ENCODE measurements at regions not wholly inside any gene's neighbourhood (a gene's known extent, or its start where the extent isn't known, plus 50 kb on each side); places are given as distances from the start of the nearest gene placed in this dataset.

DNA sequence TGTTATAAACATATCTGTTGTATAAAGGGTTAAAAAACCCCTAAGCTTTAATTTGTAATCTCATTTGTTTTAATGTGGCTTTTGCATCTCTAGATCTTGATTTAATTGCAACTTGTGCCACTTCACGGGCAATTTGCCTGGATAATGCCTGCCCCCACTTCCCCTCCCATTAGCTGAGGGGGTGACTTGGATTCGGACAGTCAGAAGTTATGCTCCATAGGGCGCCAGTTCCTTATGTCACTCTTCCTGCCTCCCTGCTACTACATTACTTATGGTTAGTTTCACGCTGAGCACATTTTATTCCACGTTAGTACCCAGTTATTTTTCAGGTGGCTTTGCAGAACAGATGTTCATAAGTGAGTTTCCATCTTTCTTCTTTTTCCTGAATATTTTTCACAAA lies 1015.2 kb upstream of the PHF14 start:
- POLR2A ChIA-PET, result no interaction called here

DNA sequence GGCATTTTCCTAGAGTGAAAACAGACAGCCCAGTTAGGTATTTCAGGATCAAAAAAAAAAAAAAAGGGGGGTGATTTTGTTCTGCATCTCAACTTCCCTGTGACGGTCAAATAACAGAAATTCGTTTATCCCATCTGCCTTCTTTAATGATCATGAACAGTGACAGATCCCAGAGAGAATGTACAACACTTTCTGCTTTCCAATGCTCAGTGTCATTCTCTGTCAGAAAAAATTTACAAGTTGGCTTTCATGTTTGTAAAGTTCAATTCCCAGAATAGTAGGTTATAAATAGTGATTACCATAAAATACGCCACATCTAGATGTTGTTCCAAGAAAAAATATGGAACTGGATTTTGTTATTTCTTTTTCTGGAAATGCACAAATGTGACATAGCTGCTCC lies 1013.2 kb upstream of the PHF14 start:
- Histone ChIP-seq H2AFZ (ENCODE audit: low read depth, low read length, poor library complexity, severe bottlenecking) (no peak overlapping the region), H3K79me2 (ENCODE audit: insufficient read depth, low read length) (no peaks in the 10 kb centered on the region), H3K36me3 (ENCODE audit: control insufficient read depth in 1 of 2, insufficient read depth in 2 of 2, low read length in 2 of 2) (no peaks in the 10 kb centered on the region), H3K27me3 (ENCODE audit: insufficient read depth, low read length) (no peaks in the 10 kb centered on the region), H3K4me2 (ENCODE audit: low read length) (no peak overlapping the region), H3K9ac (ENCODE audit: low read length) (no peak overlapping the region), H3K9me2 (ENCODE audit: insufficient read depth) (no peaks in the 10 kb centered on the region), H3K4me3 (replicated peaks in 1 of 2; ENCODE audit: low read depth in 1 of 2, low read length in 2 of 2) (no peak overlapping the region), H3K27ac (ENCODE audit: low read depth, low read length) (no peak overlapping the region), H3K9me3 (ENCODE audit: control insufficient read depth in 1 of 2, insufficient read depth in 1 of 2, low read depth in 1 of 2, low read length in 2 of 2) (peaks cover 5 to 6% of the 10 kb centered on the region in 2 experiments; a peak in 2 of 4 replicates), H4K20me1 (ENCODE audit: insufficient read depth) (no peaks in the 10 kb centered on the region), H3K4me1 (ENCODE audit: control insufficient read depth in 1 of 2, insufficient read depth in 2 of 2, low read length in 2 of 2) (no peaks in the 10 kb centered on the region)
- ChIA-PET CTCF (no interaction called here), POLR2A (no interaction called here), RAD21 (ENCODE audit: low non-redundant PET in 1 of 2, low total read pairs in 2 of 2, uncharacterized antibody in 2 of 2, unreplicated experiment in 2 of 2) (no interaction called here)
- ATAC-seq, result no peak
- BruUV-seq (replicated peaks), result no TSS peak
- DNase-seq (ENCODE audit: low read depth, low spot score), result no peak
- TF ChIP-seq POLR2A (IDR thresholded peaks at IDR 0.05; ENCODE audit: borderline replicate concordance, extremely low read depth, insufficient read depth, insufficient read length) (no peak), TCF7L2 (IDR thresholded peaks at IDR 0.05; ENCODE audit: borderline replicate concordance, extremely low read depth, insufficient read depth, insufficient read length) (no peak), ZFX (IDR thresholded peaks at IDR 0.05) (no peak), JUND (IDR thresholded peaks at IDR 0.05) (no peak), ELF1 (IDR thresholded peaks at IDR 0.05; ENCODE audit: borderline replicate concordance, low read depth) (no peak), SRF (IDR thresholded peaks at IDR 0.05; ENCODE audit: low read depth) (no peak), CEBPB (IDR thresholded peaks at IDR 0.05; ENCODE audit: low read depth) (no peak), EZH2 (IDR thresholded peaks at IDR 0.05) (no peak), SIN3A (IDR thresholded peaks at IDR 0.05; ENCODE audit: low read depth) (no peak), YY1 (IDR thresholded peaks at IDR 0.05; ENCODE audit: extremely low read depth, insufficient replicate concordance, low read depth, low read length) (no peak), FOSL1 (IDR thresholded peaks at IDR 0.05; ENCODE audit: low read depth) (no peak)
- TF ChIP-seq, protein P1, sequence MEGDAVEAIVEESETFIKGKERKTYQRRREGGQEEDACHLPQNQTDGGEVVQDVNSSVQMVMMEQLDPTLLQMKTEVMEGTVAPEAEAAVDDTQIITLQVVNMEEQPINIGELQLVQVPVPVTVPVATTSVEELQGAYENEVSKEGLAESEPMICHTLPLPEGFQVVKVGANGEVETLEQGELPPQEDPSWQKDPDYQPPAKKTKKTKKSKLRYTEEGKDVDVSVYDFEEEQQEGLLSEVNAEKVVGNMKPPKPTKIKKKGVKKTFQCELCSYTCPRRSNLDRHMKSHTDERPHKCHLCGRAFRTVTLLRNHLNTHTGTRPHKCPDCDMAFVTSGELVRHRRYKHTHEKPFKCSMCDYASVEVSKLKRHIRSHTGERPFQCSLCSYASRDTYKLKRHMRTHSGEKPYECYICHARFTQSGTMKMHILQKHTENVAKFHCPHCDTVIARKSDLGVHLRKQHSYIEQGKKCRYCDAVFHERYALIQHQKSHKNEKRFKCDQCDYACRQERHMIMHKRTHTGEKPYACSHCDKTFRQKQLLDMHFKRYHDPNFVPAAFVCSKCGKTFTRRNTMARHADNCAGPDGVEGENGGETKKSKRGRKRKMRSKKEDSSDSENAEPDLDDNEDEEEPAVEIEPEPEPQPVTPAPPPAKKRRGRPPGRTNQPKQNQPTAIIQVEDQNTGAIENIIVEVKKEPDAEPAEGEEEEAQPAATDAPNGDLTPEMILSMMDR (IDR thresholded peaks at IDR 0.05 in 2 of 3, conservative IDR thresholded peaks at IDR 0.05 in 1 of 3; ENCODE audit: borderline replicate concordance in 1 of 3, insufficient read depth in 1 of 3, low read depth in 2 of 3, low read length in 2 of 3), result no peak
- TF ChIP-seq, protein P2, sequence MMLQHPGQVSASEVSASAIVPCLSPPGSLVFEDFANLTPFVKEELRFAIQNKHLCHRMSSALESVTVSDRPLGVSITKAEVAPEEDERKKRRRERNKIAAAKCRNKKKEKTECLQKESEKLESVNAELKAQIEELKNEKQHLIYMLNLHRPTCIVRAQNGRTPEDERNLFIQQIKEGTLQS (IDR thresholded peaks at IDR 0.05), result no peak
- intact Hi-C loops (cut with micrococcal nuclease), result no loop called here

More for the DNA sequence above, 1015.2 kb upstream of the PHF14 start:
- Histone ChIP-seq H3K36me3 (ENCODE audit: control insufficient read depth in 1 of 2, insufficient read depth in 2 of 2, low read length in 2 of 2) (no peaks in the 10 kb centered on the region), H3K4me3 (replicated peaks in 1 of 2; ENCODE audit: low read depth in 1 of 2, low read length in 2 of 2) (no peak overlapping the region), H3K9me2 (ENCODE audit: insufficient read depth) (no peaks in the 10 kb centered on the region), H3K27me3 (ENCODE audit: insufficient read depth, low read length) (no peaks in the 10 kb centered on the region), H3K9ac (ENCODE audit: low read length) (no peak overlapping the region), H3K4me1 (ENCODE audit: control insufficient read depth in 1 of 2, insufficient read depth in 2 of 2, low read length in 2 of 2) (no peaks in the 10 kb centered on the region), H3K4me2 (ENCODE audit: low read length) (no peak overlapping the region), H3K9me3 (ENCODE audit: control insufficient read depth in 1 of 2, insufficient read depth in 1 of 2, low read depth in 1 of 2, low read length in 2 of 2) (peaks cover 5 to 6% of the 10 kb centered on the region in 2 experiments; a peak in 2 of 4 replicates), H3K79me2 (ENCODE audit: insufficient read depth, low read length) (no peaks in the 10 kb centered on the region), H3K27ac (ENCODE audit: low read depth, low read length) (no peak overlapping the region), H4K20me1 (ENCODE audit: insufficient read depth) (no peaks in the 10 kb centered on the region), H2AFZ (ENCODE audit: low read depth, low read length, poor library complexity, severe bottlenecking) (no peak overlapping the region)
- DNase-seq (ENCODE audit: low read depth, low spot score) (no peak), ATAC-seq (no peak)
- CTCF ChIA-PET, result no interaction called here
- RAD21 ChIA-PET (ENCODE audit: low non-redundant PET in 1 of 2, low total read pairs in 2 of 2, uncharacterized antibody in 2 of 2, unreplicated experiment in 2 of 2), result no interaction called here
- TF ChIP-seq CEBPB (IDR thresholded peaks at IDR 0.05; ENCODE audit: low read depth) (no peak), POLR2AphosphoS5 (IDR thresholded peaks at IDR 0.05; ENCODE audit: low read depth, low read length) (no peak), YY1 (IDR thresholded peaks at IDR 0.05; ENCODE audit: extremely low read depth, insufficient replicate concordance, low read depth, low read length) (no peak), CBX3 (IDR thresholded peaks at IDR 0.05; ENCODE audit: low read depth) (no peak), SRF (IDR thresholded peaks at IDR 0.05; ENCODE audit: low read depth) (no peak), ELF1 (IDR thresholded peaks at IDR 0.05; ENCODE audit: borderline replicate concordance, low read depth) (no peak), SP1 (IDR thresholded peaks at IDR 0.05; ENCODE audit: low read depth) (no peak), JUND (IDR thresholded peaks at IDR 0.05) (no peak)
- TF ChIP-seq, protein P3, sequence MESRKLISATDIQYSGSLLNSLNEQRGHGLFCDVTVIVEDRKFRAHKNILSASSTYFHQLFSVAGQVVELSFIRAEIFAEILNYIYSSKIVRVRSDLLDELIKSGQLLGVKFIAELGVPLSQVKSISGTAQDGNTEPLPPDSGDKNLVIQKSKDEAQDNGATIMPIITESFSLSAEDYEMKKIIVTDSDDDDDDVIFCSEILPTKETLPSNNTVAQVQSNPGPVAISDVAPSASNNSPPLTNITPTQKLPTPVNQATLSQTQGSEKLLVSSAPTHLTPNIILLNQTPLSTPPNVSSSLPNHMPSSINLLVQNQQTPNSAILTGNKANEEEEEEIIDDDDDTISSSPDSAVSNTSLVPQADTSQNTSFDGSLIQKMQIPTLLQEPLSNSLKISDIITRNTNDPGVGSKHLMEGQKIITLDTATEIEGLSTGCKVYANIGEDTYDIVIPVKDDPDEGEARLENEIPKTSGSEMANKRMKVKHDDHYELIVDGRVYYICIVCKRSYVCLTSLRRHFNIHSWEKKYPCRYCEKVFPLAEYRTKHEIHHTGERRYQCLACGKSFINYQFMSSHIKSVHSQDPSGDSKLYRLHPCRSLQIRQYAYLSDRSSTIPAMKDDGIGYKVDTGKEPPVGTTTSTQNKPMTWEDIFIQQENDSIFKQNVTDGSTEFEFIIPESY (IDR thresholded peaks at IDR 0.05; ENCODE audit: extremely low read depth, insufficient replicate concordance, low read length), result no peak
- intact Hi-C loops (cut with micrococcal nuclease), result no loop called here
- BruUV-seq (replicated peaks), result no TSS peak
